ENCODE measurements at regions not wholly inside any gene's neighbourhood (a gene's known extent, or its start where the extent isn't known, plus 50 kb on each side); places are given as distances from the start of the nearest gene placed in this dataset.

DNA sequence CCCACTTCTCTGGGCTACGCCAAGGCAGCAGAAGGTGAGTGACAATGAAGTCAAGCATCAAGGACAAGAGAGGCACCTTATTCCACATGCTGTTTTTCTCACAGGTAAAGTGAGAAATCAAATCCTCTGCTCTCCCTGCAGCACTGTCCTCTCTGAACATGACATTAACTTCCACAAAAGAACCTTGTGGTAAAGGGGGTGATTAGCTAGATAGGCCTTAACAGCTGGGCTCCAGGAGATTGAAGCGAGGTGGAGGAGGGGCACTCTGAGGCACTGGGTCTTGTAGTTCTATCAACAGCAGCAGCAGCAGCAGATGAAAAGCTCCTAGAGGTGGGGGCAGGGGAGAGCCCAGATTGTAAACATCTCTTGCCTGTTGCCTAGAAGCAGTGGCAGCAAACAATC, 96.8 kb upstream of the CXXC4 start:
- no peak overlapping the region for H3K4me3 Mint-ChIP-seq
- H3K4me1 Mint-ChIP-seq = no peaks in the 10 kb centered on the region
- H4K20me1 ChIP-seq (ENCODE audit: insufficient read depth, low read length) = no peaks in the 10 kb centered on the region
- H3K27me3 Mint-ChIP-seq (ENCODE audit: low read depth in 3 of 3) = peaks cover 0 to 3% (median 1%) of the 10 kb centered on the region in 3 donors
- no peaks in the 10 kb centered on the region for H3K36me3 ChIP-seq (replicated peaks in 1 of 2; ENCODE audit: control insufficient read depth in 1 of 2, insufficient read depth in 2 of 2, low read length in 2 of 2)
- no peaks in the 10 kb centered on the region for H3K9me3 ChIP-seq (replicated peaks in 1 of 2; ENCODE audit: control insufficient read depth in 1 of 2, insufficient read depth in 1 of 2, low read length in 2 of 2)
- H3K9ac ChIP-seq (ENCODE audit: insufficient read depth, low read length, poor library complexity, severe bottlenecking) = no peak overlapping the region
- no peak overlapping the region for H3K4me3 ChIP-seq (replicated peaks in 1 of 3; ENCODE audit: low read depth in 2 of 3, low read length in 3 of 3)
- no peak for DNase-seq
- WGBS (ENCODE audit: insufficient coverage) = 92% methylated on average over 2 of the region's 2 CpGs
- no peaks in the 10 kb centered on the region for H3K27me3 ChIP-seq (ENCODE audit: control insufficient read depth in 2 of 2, insufficient read depth in 2 of 2, low read length in 2 of 2)
- H2AFZ ChIP-seq (ENCODE audit: insufficient read depth, low read depth, low read length, poor library complexity, severe bottlenecking) = no peak overlapping the region
- no peak overlapping the region for H3K27ac ChIP-seq (ENCODE audit: low read depth in 1 of 2, low read length in 2 of 2)
- intact Hi-C loops (cut with micrococcal nuclease) = no loop called here
- H3K4me1 ChIP-seq (ENCODE audit: control insufficient read depth in 1 of 2, insufficient read depth in 2 of 2, low read length in 2 of 2) = no peaks in the 10 kb centered on the region
- no peaks in the 10 kb centered on the region for H3K79me2 ChIP-seq (ENCODE audit: insufficient read depth, low read length)
- no peak overlapping the region for H3K4me2 ChIP-seq (replicated peaks; ENCODE audit: extremely low read depth, low read length, poor library complexity, severe bottlenecking)
- H3K9me3 Mint-ChIP-seq = peaks cover 0 to 2% (median 0%) of the 10 kb centered on the region in 7 donors
- H3K36me3 Mint-ChIP-seq = no peaks in the 10 kb centered on the region
- TF ChIP-seq, protein P1, sequence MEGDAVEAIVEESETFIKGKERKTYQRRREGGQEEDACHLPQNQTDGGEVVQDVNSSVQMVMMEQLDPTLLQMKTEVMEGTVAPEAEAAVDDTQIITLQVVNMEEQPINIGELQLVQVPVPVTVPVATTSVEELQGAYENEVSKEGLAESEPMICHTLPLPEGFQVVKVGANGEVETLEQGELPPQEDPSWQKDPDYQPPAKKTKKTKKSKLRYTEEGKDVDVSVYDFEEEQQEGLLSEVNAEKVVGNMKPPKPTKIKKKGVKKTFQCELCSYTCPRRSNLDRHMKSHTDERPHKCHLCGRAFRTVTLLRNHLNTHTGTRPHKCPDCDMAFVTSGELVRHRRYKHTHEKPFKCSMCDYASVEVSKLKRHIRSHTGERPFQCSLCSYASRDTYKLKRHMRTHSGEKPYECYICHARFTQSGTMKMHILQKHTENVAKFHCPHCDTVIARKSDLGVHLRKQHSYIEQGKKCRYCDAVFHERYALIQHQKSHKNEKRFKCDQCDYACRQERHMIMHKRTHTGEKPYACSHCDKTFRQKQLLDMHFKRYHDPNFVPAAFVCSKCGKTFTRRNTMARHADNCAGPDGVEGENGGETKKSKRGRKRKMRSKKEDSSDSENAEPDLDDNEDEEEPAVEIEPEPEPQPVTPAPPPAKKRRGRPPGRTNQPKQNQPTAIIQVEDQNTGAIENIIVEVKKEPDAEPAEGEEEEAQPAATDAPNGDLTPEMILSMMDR (IDR thresholded peaks at IDR 0.05) = no peak
- H3K27ac Mint-ChIP-seq = no peak overlapping the region

DNA sequence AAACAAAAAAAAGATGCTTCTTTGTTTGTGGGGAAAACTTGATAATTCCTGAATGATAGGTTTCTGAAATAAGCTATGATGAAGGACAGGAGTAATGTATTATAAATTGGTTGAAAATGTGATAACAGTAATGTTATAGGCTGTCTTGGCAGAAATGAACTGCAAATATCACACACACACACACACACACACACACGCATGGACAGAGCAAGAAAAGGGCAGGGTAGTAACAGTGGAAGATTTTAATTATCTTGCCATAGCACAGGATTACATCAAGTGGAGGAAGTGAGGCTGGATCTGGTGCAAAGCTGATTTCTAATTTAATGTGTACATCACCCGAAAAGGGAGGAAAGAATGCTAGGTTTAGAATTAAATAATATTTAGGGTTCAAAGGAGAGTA, 97.5 kb upstream of the CXXC4 start:
- no peaks in the 10 kb centered on the region for H3K4me1 Mint-ChIP-seq

More for the DNA sequence above, 97.5 kb upstream of the CXXC4 start:
- Histone ChIP-seq H3K36me3 (replicated peaks in 1 of 2; ENCODE audit: control insufficient read depth in 1 of 2, insufficient read depth in 2 of 2, low read length in 2 of 2) (no peaks in the 10 kb centered on the region), H3K9ac (ENCODE audit: insufficient read depth, low read length, poor library complexity, severe bottlenecking) (no peak overlapping the region), H4K20me1 (ENCODE audit: insufficient read depth, low read length) (no peaks in the 10 kb centered on the region), H3K4me1 (ENCODE audit: control insufficient read depth in 1 of 2, insufficient read depth in 2 of 2, low read length in 2 of 2) (no peaks in the 10 kb centered on the region), H3K27me3 (ENCODE audit: control insufficient read depth in 2 of 2, insufficient read depth in 2 of 2, low read length in 2 of 2) (no peaks in the 10 kb centered on the region), H2AFZ (ENCODE audit: insufficient read depth, low read depth, low read length, poor library complexity, severe bottlenecking) (no peak overlapping the region), H3K9me3 (replicated peaks in 1 of 2; ENCODE audit: control insufficient read depth in 1 of 2, insufficient read depth in 1 of 2, low read length in 2 of 2) (no peaks in the 10 kb centered on the region), H3K27ac (ENCODE audit: low read depth in 1 of 2, low read length in 2 of 2) (no peak overlapping the region), H3K79me2 (ENCODE audit: insufficient read depth, low read length) (no peaks in the 10 kb centered on the region), H3K4me2 (replicated peaks; ENCODE audit: extremely low read depth, low read length, poor library complexity, severe bottlenecking) (no peak overlapping the region), H3K4me3 (replicated peaks in 1 of 3; ENCODE audit: low read depth in 2 of 3, low read length in 3 of 3) (no peak overlapping the region)
- no CpG with 5 or more reads among the region's 2 CpGs for WGBS (ENCODE audit: insufficient coverage)
- H3K27ac Mint-ChIP-seq = no peak overlapping the region
- no peak for DNase-seq
- no peak overlapping the region for H3K4me3 Mint-ChIP-seq
- H3K9me3 Mint-ChIP-seq = peaks cover 0 to 2% (median 0%) of the 10 kb centered on the region in 7 donors
- H3K27me3 Mint-ChIP-seq (ENCODE audit: low read depth in 3 of 3) = peaks cover 0 to 3% (median 1%) of the 10 kb centered on the region in 3 donors
- H3K36me3 Mint-ChIP-seq = no peaks in the 10 kb centered on the region
- intact Hi-C loops (cut with micrococcal nuclease) = no loop called here
- TF ChIP-seq, protein P1 (IDR thresholded peaks at IDR 0.05) = no peak
